ENCODE measurements at regions not wholly inside any gene's neighbourhood (a gene's known extent, or its start where the extent isn't known, plus 50 kb on each side); places are given as distances from the start of the nearest gene placed in this dataset.

- TF ChIP-seq CTCF (IDR thresholded peaks at IDR 0.05) (no peak), CHD2 (IDR thresholded peaks at IDR 0.05; ENCODE audit: low read length, partially characterized antibody) (no peak), REST (IDR thresholded peaks at IDR 0.05) (no peak), RFX5 (IDR thresholded peaks at IDR 0.05) (no peak), NPAS2 (CRISPR knock-in tag; IDR thresholded peaks at IDR 0.05; ENCODE audit: borderline replicate concordance) (no peak), ZSCAN20 (CRISPR knock-in tag; IDR thresholded peaks at IDR 0.05) (no peak), RNF2 (IDR thresholded peaks at IDR 0.05; ENCODE audit: borderline replicate concordance, low read depth) (no peak)
These were observed 92.3 kb upstream of the MARCHF11 start for GRCh38 chr5:16271851-16272250.
